ENCODE measurements at regions not wholly inside any gene's neighbourhood (a gene's known extent, or its start where the extent isn't known, plus 50 kb on each side); places are given as distances from the start of the nearest gene placed in this dataset.

DNA sequence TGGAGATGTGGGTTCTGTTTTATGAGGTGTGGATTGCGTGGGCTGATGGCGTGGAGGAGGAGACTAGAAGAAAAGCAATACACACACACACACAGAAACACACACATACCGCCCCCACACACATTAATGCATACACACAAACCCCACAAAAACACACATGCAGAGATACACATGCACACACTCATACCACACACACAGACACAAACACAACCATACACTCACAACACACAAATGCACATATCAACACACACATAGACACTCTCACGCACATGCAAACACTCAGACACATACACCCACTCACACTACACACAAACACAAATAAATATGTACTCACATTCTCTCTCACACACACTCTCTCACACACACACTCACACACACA lies 75.7 kb upstream of the UBL3 start:
- TF ChIP-seq MXI1 (IDR thresholded peaks at IDR 0.05; ENCODE audit: low read depth, low read length) (no peak), CHD2 (IDR thresholded peaks at IDR 0.05; ENCODE audit: low read length, partially characterized antibody) (no peak), SIN3A (IDR thresholded peaks at IDR 0.05; ENCODE audit: borderline replicate concordance, low read depth, low read length) (no peak)
- TF ChIP-seq, protein P1, sequence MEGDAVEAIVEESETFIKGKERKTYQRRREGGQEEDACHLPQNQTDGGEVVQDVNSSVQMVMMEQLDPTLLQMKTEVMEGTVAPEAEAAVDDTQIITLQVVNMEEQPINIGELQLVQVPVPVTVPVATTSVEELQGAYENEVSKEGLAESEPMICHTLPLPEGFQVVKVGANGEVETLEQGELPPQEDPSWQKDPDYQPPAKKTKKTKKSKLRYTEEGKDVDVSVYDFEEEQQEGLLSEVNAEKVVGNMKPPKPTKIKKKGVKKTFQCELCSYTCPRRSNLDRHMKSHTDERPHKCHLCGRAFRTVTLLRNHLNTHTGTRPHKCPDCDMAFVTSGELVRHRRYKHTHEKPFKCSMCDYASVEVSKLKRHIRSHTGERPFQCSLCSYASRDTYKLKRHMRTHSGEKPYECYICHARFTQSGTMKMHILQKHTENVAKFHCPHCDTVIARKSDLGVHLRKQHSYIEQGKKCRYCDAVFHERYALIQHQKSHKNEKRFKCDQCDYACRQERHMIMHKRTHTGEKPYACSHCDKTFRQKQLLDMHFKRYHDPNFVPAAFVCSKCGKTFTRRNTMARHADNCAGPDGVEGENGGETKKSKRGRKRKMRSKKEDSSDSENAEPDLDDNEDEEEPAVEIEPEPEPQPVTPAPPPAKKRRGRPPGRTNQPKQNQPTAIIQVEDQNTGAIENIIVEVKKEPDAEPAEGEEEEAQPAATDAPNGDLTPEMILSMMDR (IDR thresholded peaks at IDR 0.05) = no peak

All from SK-N-SH (cell line).